Neural progenitor cell (in vitro differentiated cells): ENCODE measurements at regions not wholly inside any gene's neighbourhood (a gene's known extent, or its start where the extent isn't known, plus 50 kb on each side); places are given as distances from the start of the nearest gene placed in this dataset.

Experiments used
- DNase-seq: peaks from one replicate; pipeline ENCODE4 v3.0.0-alpha.2; 2016; ENCODE audit warnings: low spot score
- H2AFZ ChIP-seq: fragments of 200-600 bp; sonication (generic); replicated peaks from 2 replicates; pipeline ENCODE4 v1.6.1; 2016; ENCODE audit warnings: antibody characterized with exemption
- H3F3A ChIP-seq: fragments of 200-600 bp; sonication (generic); 2 replicates; pipeline ENCODE4 v1.6.1; 2016; ENCODE audit warnings: antibody characterized with exemption, low read depth
- H3K27ac ChIP-seq: fragments of 200-600 bp; sonication (generic); 2 replicates; pipeline ENCODE4 v1.5.1; 2016; ENCODE audit warnings: mild to moderate bottlenecking
- H3K27me3 ChIP-seq: fragments of 200-600 bp; sonication (generic); 2 replicates; pipeline ENCODE4 v1.6.1; 2016; ENCODE audit warnings: mild to moderate bottlenecking, moderate library complexity
- H3K36me3 ChIP-seq: fragments of 200-600 bp; sonication (generic); 2 replicates; pipeline ENCODE4 v1.5.1; 2016
- H3K4me1 ChIP-seq: fragments of 200-600 bp; sonication (generic); 2 replicates; pipeline ENCODE4 v1.6.1; 2016; ENCODE audit warnings: mixed run types
- H3K4me2 ChIP-seq: fragments of 200-600 bp; sonication (generic); 2 replicates; pipeline ENCODE4 v1.6.1; 2016
- H3K4me3 ChIP-seq: fragments of 200-600 bp; sonication (generic); 2 replicates; pipeline ENCODE4 v1.5.1; 2016
- H3K79me2 ChIP-seq: fragments of 200-600 bp; sonication (generic); 2 replicates; pipeline ENCODE4 v1.6.1; 2016; ENCODE audit warnings: low read depth
- H3K9ac ChIP-seq: fragments of 200-600 bp; sonication (generic); 2 replicates; pipeline ENCODE4 v1.6.1; 2016
- H3K9me3 ChIP-seq: fragments of 200-600 bp; sonication (generic); 2 replicates; pipeline ENCODE4 v1.5.1; 2016; ENCODE audit warnings: low read depth
- H4K20me1 ChIP-seq: fragments of 200-600 bp; sonication (generic); 2 replicates; pipeline ENCODE4 v1.6.1; 2016; ENCODE audit warnings: low read depth
- H3K27ac Mint-ChIP-seq: 3 replicates; pipeline ENCODE4 v1.8.0; 2021; ENCODE audit warnings: mixed read lengths
- H3K27me3 Mint-ChIP-seq: 2 replicates; pipeline ENCODE4 v1.8.0; 2022; ENCODE audit warnings: low read depth, mild to moderate bottlenecking, inconsistent platforms, moderate library complexity, mixed read lengths; ENCODE audit not compliant: insufficient read depth
- H3K36me3 Mint-ChIP-seq: 3 replicates; pipeline ENCODE4 v1.8.0; 2021; ENCODE audit warnings: mixed read lengths
- H3K4me1 Mint-ChIP-seq: 3 replicates; pipeline ENCODE4 v1.8.0; 2021; ENCODE audit warnings: mixed read lengths
- H3K4me3 Mint-ChIP-seq: 3 replicates; pipeline ENCODE4 v1.8.0; 2021; ENCODE audit warnings: mild to moderate bottlenecking, moderate library complexity, mixed read lengths
- H3K9me3 Mint-ChIP-seq: 3 replicates; pipeline ENCODE4 v1.8.0; 2020; ENCODE audit warnings: mixed read lengths
- CTCF ChIP-seq: fragments of 200-600 bp; sonication (generic); IDR thresholded peaks from 2 replicates; pipeline ENCODE4 v1.5.1; 2017; ENCODE audit warnings: antibody characterized with exemption, mild to moderate bottlenecking
- EZH2 ChIP-seq: fragments of 200-600 bp; sonication (generic); IDR thresholded peaks from 2 replicates; pipeline ENCODE4 v1.6.1; 2017; ENCODE audit warnings: antibody characterized with exemption, mild to moderate bottlenecking, moderate library complexity
- EZH2phosphoT487 ChIP-seq: fragments of 200-600 bp; sonication (generic); IDR thresholded peaks from 2 replicates; pipeline ENCODE4 v1.6.1; 2017; ENCODE audit warnings: antibody characterized with exemption

GRCh38 chr2:19611491-19612332, 253.3 kb upstream of the OSR1 start:
- Histone ChIP-seq H3K4me2 (no peak overlapping the region), H2AFZ (no peak overlapping the region), H3K36me3 (no peaks in the 10 kb centered on the region), H3K4me3 (no peak overlapping the region), H3K79me2 (no peaks in the 10 kb centered on the region), H3F3A (no peaks in the 10 kb centered on the region), H4K20me1 (no peaks in the 10 kb centered on the region), H3K9me3 (peaks cover 3% of the 10 kb centered on the region), H3K27me3 (no peaks in the 10 kb centered on the region), H3K27ac (no peak overlapping the region), H3K9ac (no peak overlapping the region), H3K4me1 (no peaks in the 10 kb centered on the region)
- Mint-ChIP-seq H3K9me3 (peaks cover 24% of the 10 kb centered on the region), H3K27ac (no peak overlapping the region), H3K36me3 (no peaks in the 10 kb centered on the region), H3K4me1 (no peaks in the 10 kb centered on the region), H3K27me3 (no peaks in the 10 kb centered on the region), H3K4me3 (no peak overlapping the region)
- no peak for DNase-seq
- no peak for TF ChIP-seq CTCF
- TF ChIP-seq EZH2 = no peak
- TF ChIP-seq EZH2phosphoT487 = no peak

- TF ChIP-seq EZH2phosphoT487 (no peak), CTCF (no peak), EZH2 (no peak)
- no peak overlapping the region for H2AFZ ChIP-seq
- no peaks in the 10 kb centered on the region for H3K4me1 Mint-ChIP-seq
Observed at GRCh38 chr2:19609266-19609665, 250.8 kb upstream of the OSR1 start.

GRCh38 chr2:19607931-19608771, 249.7 kb upstream of the OSR1 start:
- no peak overlapping the region for H3K27ac Mint-ChIP-seq
- Histone ChIP-seq H4K20me1 (no peaks in the 10 kb centered on the region), H3K4me2 (no peak overlapping the region), H3F3A (no peaks in the 10 kb centered on the region), H3K27ac (no peak overlapping the region), H3K79me2 (no peaks in the 10 kb centered on the region), H3K4me1 (no peaks in the 10 kb centered on the region), H3K9ac (no peak overlapping the region), H3K36me3 (no peaks in the 10 kb centered on the region), H3K9me3 (no peaks in the 10 kb centered on the region), H3K27me3 (no peaks in the 10 kb centered on the region), H2AFZ (no peak overlapping the region), H3K4me3 (no peak overlapping the region)
- H3K9me3 Mint-ChIP-seq = peaks cover 2% of the 10 kb centered on the region
- TF ChIP-seq EZH2phosphoT487 (no peak), EZH2 (no peak), CTCF (no peak)
- H3K4me3 Mint-ChIP-seq = no peak overlapping the region
- no peaks in the 10 kb centered on the region for H3K27me3 Mint-ChIP-seq
- no peaks in the 10 kb centered on the region for H3K36me3 Mint-ChIP-seq
- H3K4me1 Mint-ChIP-seq = no peaks in the 10 kb centered on the region
- DNase-seq = no peak

More at GRCh38 chr2:19609266-19609665, 250.8 kb upstream of the OSR1 start:
- Mint-ChIP-seq H3K9me3 (peaks cover 5% of the 10 kb centered on the region), H3K27ac (no peak overlapping the region), H3K4me3 (no peak overlapping the region), H3K27me3 (no peaks in the 10 kb centered on the region), H3K36me3 (no peaks in the 10 kb centered on the region)
- H3F3A ChIP-seq = no peaks in the 10 kb centered on the region
- no peaks in the 10 kb centered on the region for H3K27me3 ChIP-seq
- H3K27ac ChIP-seq = no peak overlapping the region
- no peaks in the 10 kb centered on the region for H3K36me3 ChIP-seq
- no peak overlapping the region for H3K9ac ChIP-seq
- H3K9me3 ChIP-seq = peaks cover 2% of the 10 kb centered on the region
- no peaks in the 10 kb centered on the region for H4K20me1 ChIP-seq
- no peak overlapping the region for H3K4me3 ChIP-seq
- DNase-seq = no peak
- no peaks in the 10 kb centered on the region for H3K79me2 ChIP-seq
- no peaks in the 10 kb centered on the region for H3K4me1 ChIP-seq
- no peak overlapping the region for H3K4me2 ChIP-seq
